Endothelial cell of umbilical vein (primary cell): ENCODE measurements at regions not wholly inside any gene's neighbourhood (a gene's known extent, or its start where the extent isn't known, plus 50 kb on each side); places are given as distances from the start of the nearest gene placed in this dataset.
A peak's percentile ranks its signal among the peaks of the same experiment; 100 is the strongest.

Experiments
- BruUV-seq: library from RNA; stranded (reverse); fragments of 400-500 nt; replicated peaks from 2 replicates; lab custom pipeline; 2021; lab: Mats Ljungman, UMichigan
- CTCF ChIA-PET: fragments of 300-600, 350-600 bp; sonication (Branson Sonifier 250); formaldehyde crosslinking; loops from one replicate; lab custom pipeline; 2021; ENCODE audit warnings: antibody characterized with exemption, inconsistent platforms; lab: Charles Lee
- POLR2A ChIA-PET: fragments of 300-600, 350-600 bp; sonication (Branson Sonifier 250); formaldehyde crosslinking; loops from one replicate; lab custom pipeline; 2021; ENCODE audit warnings: antibody characterized with exemption, inconsistent platforms; lab: Charles Lee
- DNase-seq: peaks from one replicate; pipeline ENCODE4 v3.0.0-alpha.2; 2011; ENCODE audit warnings: low read depth, low spot score
- FAIRE-seq: peaks from 2 replicates; lab custom pipeline; 2011; peaks lifted over from hg19 to GRCh38; lab: Jason Lieb, UNC
- H2AFZ ChIP-seq: 2 replicates; pipeline ENCODE4 v1.6.0; 2012; ENCODE audit warnings: low read depth, low read length, control low read depth, inconsistent platforms
- H3K27ac ChIP-seq: 2 replicates; pipeline ENCODE4 v1.5.1; 2011; ENCODE audit warnings: low read depth, mild to moderate bottlenecking, control low read depth, low read length, moderate library complexity; ENCODE audit not compliant: insufficient read depth
- H3K27me3 ChIP-seq, 2 experiments: 2 replicates each; pipeline versions ENCODE4 v1.6.0 to v1.6.1; 2011; ENCODE audit warnings: low read length in 2 of 2, mixed read lengths in 1 of 2; ENCODE audit not compliant: control insufficient read depth in 2 of 2, insufficient read depth in 2 of 2
- H3K36me3 ChIP-seq, 2 experiments: 2 replicates in 1 of 2; 3 replicates in 1 of 2; pipeline ENCODE4 v1.5.1; 2011; ENCODE audit warnings: low read length in 2 of 2, mild to moderate bottlenecking in 1 of 2, moderate library complexity in 1 of 2; ENCODE audit not compliant: control insufficient read depth in 2 of 2, insufficient read depth in 2 of 2; ENCODE audit errors: extremely low read depth in 1 of 2
- H3K4me1 ChIP-seq: 3 replicates; pipeline ENCODE4 v1.5.1; 2011; ENCODE audit warnings: mild to moderate bottlenecking, low read length; ENCODE audit not compliant: control insufficient read depth, insufficient read depth; ENCODE audit errors: extremely low read depth
- H3K4me2 ChIP-seq: 2 replicates; pipeline ENCODE4 v1.6.1; 2011; ENCODE audit warnings: low read length, control low read depth, mixed read lengths; ENCODE audit not compliant: insufficient read depth
- H3K4me3 ChIP-seq, 3 experiments: fragments of 200-600 bp in 1 of 3; sonication (generic), shearing (Covaris generic) in 1 of 3; replicated peaks in 1 of 3; 2 replicates each; pipeline ENCODE4 v1.5.1; 2011 to 2016; ENCODE audit warnings: control low read depth in 3 of 3, low read length in 3 of 3, mild to moderate bottlenecking in 2 of 3, inconsistent platforms in 1 of 3, low read depth in 1 of 3, moderate library complexity in 1 of 3; ENCODE audit not compliant: insufficient read depth in 1 of 3
- H3K79me2 ChIP-seq: 2 replicates; pipeline ENCODE4 v1.6.0; 2012; ENCODE audit warnings: low read length, inconsistent platforms; ENCODE audit not compliant: control insufficient read depth, insufficient read depth
- H3K9ac ChIP-seq: replicated peaks from 2 replicates; pipeline ENCODE3; 2011; ENCODE audit warnings: low read length, control low read depth; ENCODE audit not compliant: insufficient read depth; ENCODE audit errors: extremely low read depth
- H3K9me1 ChIP-seq: replicated peaks from 3 replicates; pipeline ENCODE4 v1.6.0; 2011; ENCODE audit warnings: mild to moderate bottlenecking, low read length; ENCODE audit not compliant: control insufficient read depth, insufficient read depth; ENCODE audit errors: extremely low read depth
- H3K9me3 ChIP-seq: replicated peaks from 2 replicates; pipeline ENCODE4 v1.5.1; 2012; ENCODE audit warnings: low read length, inconsistent platforms; ENCODE audit not compliant: control insufficient read depth, insufficient read depth
- H4K20me1 ChIP-seq: replicated peaks from 2 replicates; pipeline ENCODE3; 2011; ENCODE audit warnings: mild to moderate bottlenecking, low read length; ENCODE audit not compliant: control insufficient read depth, insufficient read depth; ENCODE audit errors: extremely low read depth
- CTCF ChIP-seq, 2 donors: IDR thresholded peaks; 1 replicate in 1 of 2; 2 replicates in 1 of 2; pipeline ENCODE4 v1.5.1; 2011; ENCODE audit warnings: low read length in 2 of 2, mild to moderate bottlenecking in 2 of 2, moderate library complexity in 2 of 2, control low read depth in 1 of 2, inconsistent platforms in 1 of 2, low read depth in 1 of 2; ENCODE audit not compliant: insufficient read depth in 1 of 2; ENCODE audit errors: extremely low read depth in 1 of 2
- EZH2 ChIP-seq: IDR thresholded peaks from 2 replicates; pipeline ENCODE4 v1.6.1; 2012; ENCODE audit warnings: borderline replicate concordance, low read depth, mild to moderate bottlenecking, moderate library complexity, low read length, inconsistent platforms; ENCODE audit not compliant: severe bottlenecking
- FOS ChIP-seq: IDR thresholded peaks from 2 replicates; pipeline ENCODE4 v1.6.1; 2011; ENCODE audit warnings: mild to moderate bottlenecking, low read length, moderate library complexity, borderline replicate concordance; ENCODE audit not compliant: insufficient read depth
- GATA2 ChIP-seq: IDR thresholded peaks from 2 replicates; pipeline ENCODE4 v1.7.0; 2011; ENCODE audit warnings: low read depth, mild to moderate bottlenecking, moderate library complexity, mixed read lengths, low read length; ENCODE audit not compliant: insufficient read length, insufficient read depth
- JUN ChIP-seq: IDR thresholded peaks from 2 replicates; pipeline ENCODE4 v1.6.1; 2011; ENCODE audit warnings: borderline replicate concordance, low read depth; ENCODE audit not compliant: insufficient read length, insufficient read depth
- MAX ChIP-seq: IDR thresholded peaks from 2 replicates; pipeline ENCODE4 v1.6.1; 2011; ENCODE audit not compliant: insufficient read depth, insufficient read length
- MYC ChIP-seq: IDR thresholded peaks from one replicate; pipeline ENCODE4 v1.6.1; 2011; ENCODE audit warnings: mild to moderate bottlenecking, low read depth, low read length
- POLR2A ChIP-seq: IDR thresholded peaks from 2 replicates; pipeline ENCODE4 v1.6.1; 2012; ENCODE audit warnings: low read depth, mild to moderate bottlenecking, control low read depth, low read length
- POLR2AphosphoS5 ChIP-seq: IDR thresholded peaks from 2 replicates; pipeline ENCODE4 v1.6.1; 2012; ENCODE audit warnings: low read depth, mild to moderate bottlenecking, control low read depth, low read length, moderate library complexity; ENCODE audit not compliant: insufficient read depth
- dilution Hi-C: fragments of 300-500 bp; cut with MboI; formaldehyde crosslinking; loops from one replicate; pipeline ENCODE4 v1.15.0; 2019; ENCODE audit warnings: low sequenced_read_pairs; ENCODE audit not compliant: extremely low pct_ligation_motif_present
- intact Hi-C: fragments of 100-400 bp; cut with micrococcal nuclease; formaldehyde crosslinking; loops from one replicate; pipeline ENCODE4 v1.10.0; 2022

DNA sequence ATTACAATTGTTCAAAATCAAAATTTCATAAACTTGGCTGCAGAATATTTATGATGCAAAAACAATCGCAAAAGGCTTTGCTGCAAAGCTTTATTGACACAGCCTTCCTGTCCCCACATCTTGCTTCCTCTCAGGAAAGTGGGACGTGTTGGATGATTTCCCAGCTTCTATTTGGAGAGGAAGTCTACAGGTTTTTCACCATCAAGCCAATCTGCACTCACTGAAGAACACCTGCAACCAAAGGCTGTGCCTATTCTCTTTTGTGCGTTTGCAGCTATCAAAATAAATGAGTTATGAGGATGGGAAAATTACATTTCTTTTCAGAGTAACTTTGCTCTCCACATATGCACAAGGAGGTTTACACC lies 214.4 kb downstream of the PLK2 start:
- peaks cover 62% of the 10 kb centered on the region for H3K4me1 ChIP-seq
- no peaks in the 10 kb centered on the region for H4K20me1 ChIP-seq
- intact Hi-C loops (loop anchor here (1.0 kb wide), 2 partner anchors 28 to 357 kb away; no protein-coding TSS in a partner anchor), dilution Hi-C loops (no loop called here)
- TF ChIP-seq FOS (no peak), EZH2 (no peak), MYC (no peak), CTCF (IDR thresholded peaks at IDR 0.05; ENCODE audit: extremely low read depth in 1 of 2, insufficient read depth in 1 of 2, low read depth in 1 of 2, low read length in 2 of 2) (no peak), POLR2A (no peak), POLR2AphosphoS5 (peak; percentile 64), MAX (no peak), JUN (no peak), GATA2 (peak; percentile 52)
- H3K27me3 ChIP-seq = no peaks in the 10 kb centered on the region
- peak overlapping the region; percentile 1 for H3K9ac ChIP-seq
- POLR2A ChIA-PET = interaction anchor here (1.2 to 1.6 kb wide), 2 partner anchors 28 to 208 kb away, joined by 3 to 6 read pairs; no protein-coding TSS in a partner anchor
- FAIRE-seq (peak; percentile 85), DNase-seq (peak; percentile 90)
- H3K4me3 ChIP-seq = no peak overlapping the region
- BruUV-seq = no TSS peak
- peak overlapping the region; percentile 76 for H3K4me2 ChIP-seq
- CTCF ChIA-PET = interaction anchor here (0.9 to 3.4 kb wide), 7 partner anchors 14 to 595 kb away, joined by 4 to 26 read pairs (median 8); no protein-coding TSS in a partner anchor
- peak overlapping the region; percentile 77 for H3K27ac ChIP-seq
- no peaks in the 10 kb centered on the region for H3K36me3 ChIP-seq
- no peaks in the 10 kb centered on the region for H3K79me2 ChIP-seq
- H3K9me1 ChIP-seq = no peaks in the 10 kb centered on the region
- H3K9me3 ChIP-seq = no peaks in the 10 kb centered on the region
- peak overlapping the region; percentile 38 for H2AFZ ChIP-seq
